ENCODE measurements at regions not wholly inside any gene's neighbourhood (a gene's known extent, or its start where the extent isn't known, plus 50 kb on each side); places are given as distances from the start of the nearest gene placed in this dataset.

GRCh38 chr4:147336252-147336651 is 144.6 kb upstream of the EDNRA start:
- TF ChIP-seq CTCF (IDR thresholded peaks at IDR 0.05) (no peak), POLR2AphosphoS5 (IDR thresholded peaks at IDR 0.05) (no peak)
